Transverse colon (tissue), 4 donors: ENCODE measurements at regions not wholly inside any gene's neighbourhood (a gene's known extent, or its start where the extent isn't known, plus 50 kb on each side); places are given as distances from the start of the nearest gene placed in this dataset.

Experiments
- EP300 ChIP-seq: sonication (generic); formaldehyde crosslinking; IDR thresholded peaks from one replicate; pipeline ENCODE4 v1.6.1; 2017; ENCODE audit warnings: antibody characterized with exemption, low read depth
- POLR2A ChIP-seq: fragments of 450-650 bp; IDR thresholded peaks from one replicate; pipeline ENCODE4 v1.6.1; 2016; ENCODE audit warnings: antibody characterized with exemption, mild to moderate bottlenecking, moderate library complexity
- POLR2AphosphoS5 ChIP-seq, 3 donors: sonication (generic); formaldehyde crosslinking; IDR thresholded peaks; one replicate each; pipeline ENCODE4 v1.6.1; 2016; ENCODE audit warnings: antibody characterized with exemption in 3 of 3
- TF ChIP-seq, protein P1 (sequence below), 5 experiments: fragments of 200-600 bp in 3 of 5; fragments of 450-650 bp in 2 of 5; sonication (generic) in 3 of 5; IDR thresholded peaks; 1 replicate in 2 of 5; 2 replicates in 3 of 5; pipeline ENCODE4 v1.5.1; 2016 to 2017; ENCODE audit warnings: antibody characterized with exemption in 5 of 5, inconsistent platforms in 3 of 5, mild to moderate bottlenecking in 2 of 5, moderate library complexity in 1 of 5

GRCh38 chr2:16614314-16614860 is 51.2 kb downstream of the CYRIA start:
- TF ChIP-seq, protein P1, sequence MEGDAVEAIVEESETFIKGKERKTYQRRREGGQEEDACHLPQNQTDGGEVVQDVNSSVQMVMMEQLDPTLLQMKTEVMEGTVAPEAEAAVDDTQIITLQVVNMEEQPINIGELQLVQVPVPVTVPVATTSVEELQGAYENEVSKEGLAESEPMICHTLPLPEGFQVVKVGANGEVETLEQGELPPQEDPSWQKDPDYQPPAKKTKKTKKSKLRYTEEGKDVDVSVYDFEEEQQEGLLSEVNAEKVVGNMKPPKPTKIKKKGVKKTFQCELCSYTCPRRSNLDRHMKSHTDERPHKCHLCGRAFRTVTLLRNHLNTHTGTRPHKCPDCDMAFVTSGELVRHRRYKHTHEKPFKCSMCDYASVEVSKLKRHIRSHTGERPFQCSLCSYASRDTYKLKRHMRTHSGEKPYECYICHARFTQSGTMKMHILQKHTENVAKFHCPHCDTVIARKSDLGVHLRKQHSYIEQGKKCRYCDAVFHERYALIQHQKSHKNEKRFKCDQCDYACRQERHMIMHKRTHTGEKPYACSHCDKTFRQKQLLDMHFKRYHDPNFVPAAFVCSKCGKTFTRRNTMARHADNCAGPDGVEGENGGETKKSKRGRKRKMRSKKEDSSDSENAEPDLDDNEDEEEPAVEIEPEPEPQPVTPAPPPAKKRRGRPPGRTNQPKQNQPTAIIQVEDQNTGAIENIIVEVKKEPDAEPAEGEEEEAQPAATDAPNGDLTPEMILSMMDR (IDR thresholded peaks at IDR 0.05), result no peak
- no peak for TF ChIP-seq POLR2AphosphoS5 (IDR thresholded peaks at IDR 0.05)
- TF ChIP-seq EP300, result no peak
- TF ChIP-seq POLR2A, result no peak
